Heart right ventricle (tissue), 16 donors: ENCODE measurements at regions not wholly inside any gene's neighbourhood (a gene's known extent, or its start where the extent isn't known, plus 50 kb on each side); places are given as distances from the start of the nearest gene placed in this dataset.

ENCODE experiments used
- ATAC-seq, 8 donors: fragments of 200-7000 bp; cut with Tn5 transposase; one replicate each; pipeline ENCODE4 v1.9.1; 2020; ENCODE audit warnings: mild to moderate bottlenecking in 8 of 8, moderate library complexity in 8 of 8, moderate number of reproducible peaks in 1 of 8
- DNase-seq, 2 donors: peaks; one replicate each; pipeline ENCODE4 v3.0.0-alpha.2; 2020
- H3K27ac ChIP-seq, 10 donors: fragments of 200-600 bp; sonication (generic) in 2 of 10; one replicate each; pipeline versions ENCODE4 v1.5.0 to v1.8.0; 2020 to 2022; ENCODE audit warnings: mild to moderate bottlenecking in 3 of 10
- H3K27me3 ChIP-seq, 7 donors: fragments of 200-600 bp; one replicate each; pipeline ENCODE4 v1.8.0; 2021 to 2022; ENCODE audit warnings: mild to moderate bottlenecking in 2 of 7
- H3K36me3 ChIP-seq, 9 donors: fragments of 200-600 bp; sonication (generic) in 1 of 9; one replicate each; pipeline versions ENCODE4 v1.5.0 to v1.8.0; 2020 to 2022; ENCODE audit warnings: mild to moderate bottlenecking in 2 of 9
- H3K4me1 ChIP-seq, 9 donors: fragments of 200-600 bp; sonication (generic) in 1 of 9; one replicate each; pipeline versions ENCODE4 v1.5.0 to v1.8.0; 2020 to 2022; ENCODE audit warnings: mild to moderate bottlenecking in 4 of 9
- H3K4me3 ChIP-seq, 10 donors: fragments of 200-600 bp; sonication (generic) in 2 of 10; one replicate each; pipeline versions ENCODE4 v1.5.0 to v1.8.0; 2020 to 2022; ENCODE audit warnings: mild to moderate bottlenecking in 7 of 10, moderate library complexity in 2 of 10
- H3K9me3 ChIP-seq, 11 donors: fragments of 200-600 bp in 10 of 11; sonication (generic) in 2 of 11; one replicate each; pipeline versions ENCODE4 v1.5.0 to v1.8.0; 2013 to 2022; ENCODE audit warnings: mild to moderate bottlenecking in 2 of 11, control low read depth in 1 of 11, moderate library complexity in 1 of 11
- CTCF ChIP-seq, 9 donors: fragments of 200-600 bp; sonication (generic) in 2 of 9; IDR thresholded peaks; one replicate each; pipeline versions ENCODE4 v1.5.0 to v1.8.0; 2021 to 2022; ENCODE audit warnings: antibody characterized with exemption in 9 of 9, mild to moderate bottlenecking in 5 of 9, moderate library complexity in 1 of 9
- WGBS, 2 donors: extraction: QIAGEN DNeasy Blood & Tissue Kit; methylation state at CpG; one replicate each; pipeline ENCODE4 v1.1.7; 2013; ENCODE audit warnings: inconsistent platforms in 1 of 2; 5-methylcytosine and 5-hydroxymethylcytosine counted together
- intact Hi-C, 10 donors: fragments of 100-400 bp; cut with DNase I; formaldehyde crosslinking; loops; one replicate each; pipeline versions ENCODE4 v1.11.1 to v1.14.2; 2022
- donor health status: Arrhythmogenic right ventricular cardiomyopathy.
- donor health status: ischemic (EF 13 %, LVEDD 7.1; RV severe dilation, severe dysfunction).
- donor health status: healthy with polysubstance abuse.
- donor health status: DM: no; HTN: yes; CAD: no.
- donor health status: DM: no; HTN: no; CAD: no.
- donor health status: ischemic (EF 25% LVEDD 6.9; RV normal size, moderate dysfunction).
- donor health status: ischemic (EF 25% LVEDD 5.7; RV mildly dilated, moderate dysfunction).
- donor health status: healthy.
- donor health status: DM: yes; HTN: yes; CAD: no.
- donor health status: Ischemic cardiomyopathy.
- donor health status: ischemic (EF 35%, LVEDD 5.7; RV mildly dilated, moderate dysfunction).
- donor health status: nonischemic (EF 11% LVEDD 7.7; RV severe dilation, severe dysfunction).
- donor health status: DM: yes; HTN: yes; CAD: no.
- donor health status: PGD.
- donor health status: ischemic (EF 29% LVEDD 5.4; RV normal size, mild dysfunction).
- donor health status: nonischemic (EF 23%, LVEDD 6.1; RV moderate dilation, normal function).

- H3K27me3 ChIP-seq = no peaks in the 10 kb centered on the region
- H3K4me1 ChIP-seq = peaks cover 0 to 22% (median 13%) of the 10 kb centered on the region in 9 donors
- ATAC-seq (no peak), DNase-seq (no peak)
- H3K27ac ChIP-seq = no peak overlapping the region
- no peaks in the 10 kb centered on the region for H3K36me3 ChIP-seq
- no peak overlapping the region for H3K4me3 ChIP-seq
- no peak for TF ChIP-seq CTCF (IDR thresholded peaks at IDR 0.05)
- intact Hi-C loops = no loop called here
- no peaks in the 10 kb centered on the region for H3K9me3 ChIP-seq
Observed at GRCh38 chr2:138238908-138239307, 262.7 kb upstream of the SPOPL start.

GRCh38 chr2:138239902-138240491 is 261.6 kb upstream of the SPOPL start:
- DNase-seq = no peak
- intact Hi-C loops = no loop called here
- H3K27me3 ChIP-seq = no peaks in the 10 kb centered on the region
- no peak for TF ChIP-seq CTCF (IDR thresholded peaks at IDR 0.05)
- peaks cover 0 to 22% (median 13%) of the 10 kb centered on the region in 9 donors for H3K4me1 ChIP-seq
- WGBS, 2 donors = 63 to 65% methylated on average over 2 of the region's 2 CpGs
- H3K4me3 ChIP-seq = no peak overlapping the region
- ATAC-seq = peak in 3 of 8 donors; percentile 21 to 50 (median 39)
- no peaks in the 10 kb centered on the region for H3K9me3 ChIP-seq
- H3K36me3 ChIP-seq = no peaks in the 10 kb centered on the region
- peak overlapping the region in 5 of 10 donors; percentile 7 to 35 (median 21) for H3K27ac ChIP-seq

- no peaks in the 10 kb centered on the region for H3K9me3 ChIP-seq
- no peaks in the 10 kb centered on the region for H3K36me3 ChIP-seq
- no peak for DNase-seq
- peaks cover 0 to 14% (median 6%) of the 10 kb centered on the region in 9 donors for H3K4me1 ChIP-seq
- no peak overlapping the region for H3K27ac ChIP-seq
- no peak overlapping the region for H3K4me3 ChIP-seq
- TF ChIP-seq CTCF (IDR thresholded peaks at IDR 0.05) = no peak
- intact Hi-C loops = no loop called here
- H3K27me3 ChIP-seq = no peaks in the 10 kb centered on the region
- no peak for ATAC-seq
Observed at GRCh38 chr2:138243372-138243771, 258.2 kb upstream of the SPOPL start.

- intact Hi-C loops = no loop called here
- Histone ChIP-seq H3K36me3 (no peaks in the 10 kb centered on the region), H3K4me1 (peaks cover 0 to 8% (median 0%) of the 10 kb centered on the region in 9 donors), H3K27ac (no peak overlapping the region), H3K27me3 (no peaks in the 10 kb centered on the region), H3K9me3 (no peaks in the 10 kb centered on the region), H3K4me3 (no peak overlapping the region)
- ATAC-seq (no peak), DNase-seq (no peak)
- TF ChIP-seq CTCF (IDR thresholded peaks at IDR 0.05) = no peak
Observed at GRCh38 chr2:138244501-138244925, 257.1 kb upstream of the SPOPL start.
